Motor neuron (in vitro differentiated cells): ENCODE measurements at regions not wholly inside any gene's neighbourhood (a gene's known extent, or its start where the extent isn't known, plus 50 kb on each side); places are given as distances from the start of the nearest gene placed in this dataset.

Experiments
- ATAC-seq, 8 experiments: fragments of 200-7000 bp; cut with Tn5 transposase; replicated peaks in 6 of 8; 2 replicates each; pipeline ENCODE4 v1.8.0; 2021; ENCODE audit warnings: mild to moderate bottlenecking in 8 of 8, moderate library complexity in 8 of 8
- H3K27ac ChIP-seq, 2 donors: fragments of 250-450 bp; sonication (Bioruptor Pico); 2 replicates each; pipeline ENCODE4 v1.9.0; 2021; ENCODE audit warnings: antibody characterized with exemption in 2 of 2, mild to moderate bottlenecking in 2 of 2, moderate library complexity in 1 of 2
- H3K4me1 ChIP-seq, 2 donors: fragments of 250-450 bp; sonication (Bioruptor Pico); replicated peaks in 1 of 2; 2 replicates each; pipeline ENCODE4 v1.6.1; 2021; ENCODE audit warnings: antibody characterized with exemption in 2 of 2, mild to moderate bottlenecking in 2 of 2, moderate library complexity in 1 of 2
- H3K4me3 ChIP-seq, 5 donors: fragments of 250-450 bp; sonication (Bioruptor Pico); 2 replicates each; pipeline ENCODE4 v1.9.0; 2021; ENCODE audit warnings: antibody characterized with exemption in 5 of 5, mild to moderate bottlenecking in 5 of 5, moderate library complexity in 4 of 5
- WGBS, 10 experiments: fragments of 450-650 bp; shearing (Covaris generic); methylation state at CpG; one replicate each; pipeline ENCODE4 v1.0.0; 2022; 5-methylcytosine and 5-hydroxymethylcytosine counted together
- in situ Hi-C, 9 experiments: fragments of 400-800 bp; cut with MboI; loops; one replicate each; pipeline ENCODE4 v1.15.0; 2021; ENCODE audit warnings: low sequenced_read_pairs in 9 of 9, low pct_unique_long_range_greater_than_20kb in 2 of 9; ENCODE audit not compliant: unreplicated experiment in 9 of 9

DNA sequence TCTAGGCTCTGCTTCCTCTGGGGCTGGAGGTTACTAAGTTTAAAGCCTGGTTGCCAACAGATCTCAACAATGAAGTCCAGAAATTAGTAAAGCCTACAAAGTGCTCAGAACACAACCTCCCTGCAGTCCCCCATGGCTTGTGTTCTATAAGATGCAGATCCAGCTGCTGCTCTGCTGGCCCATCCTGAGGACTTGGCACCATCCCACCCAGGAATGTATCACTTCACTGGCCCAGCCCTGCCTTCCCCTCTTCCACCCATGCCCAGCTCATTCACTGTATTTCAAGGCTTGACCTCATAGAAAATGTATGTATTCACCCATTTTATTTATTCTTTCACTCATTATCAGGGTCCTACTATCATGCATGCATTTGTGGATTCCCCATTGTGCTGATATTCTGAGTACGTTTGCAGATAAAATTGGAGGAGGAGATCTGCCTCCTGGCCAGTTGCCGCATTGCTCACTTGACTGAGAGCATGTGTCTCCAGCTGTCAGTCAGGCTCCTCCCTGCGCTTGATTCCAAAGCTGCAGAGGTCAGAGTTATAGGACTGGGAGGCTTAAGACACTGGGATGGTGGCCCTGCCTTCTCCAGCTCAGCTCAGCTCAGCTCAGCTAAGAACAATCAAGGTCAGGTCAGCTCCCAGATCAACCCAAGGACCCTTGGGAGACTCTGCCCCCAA is 104.8 kb downstream of the MAFB start:
- H3K4me1 ChIP-seq: no peaks in the 10 kb centered on the region
- H3K27ac ChIP-seq: no peak overlapping the region
- peak in 2 of 8 experiments; percentile 94 to 95 for ATAC-seq
- in situ Hi-C loops: no loop called here
- 0 to 100% (median 52%) methylated on average over 1 to 3 of the region's 3 CpGs; no CpG with 5 or more reads in 3 of the 10 experiments for WGBS, 10 experiments
- no peak overlapping the region for H3K4me3 ChIP-seq

DNA sequence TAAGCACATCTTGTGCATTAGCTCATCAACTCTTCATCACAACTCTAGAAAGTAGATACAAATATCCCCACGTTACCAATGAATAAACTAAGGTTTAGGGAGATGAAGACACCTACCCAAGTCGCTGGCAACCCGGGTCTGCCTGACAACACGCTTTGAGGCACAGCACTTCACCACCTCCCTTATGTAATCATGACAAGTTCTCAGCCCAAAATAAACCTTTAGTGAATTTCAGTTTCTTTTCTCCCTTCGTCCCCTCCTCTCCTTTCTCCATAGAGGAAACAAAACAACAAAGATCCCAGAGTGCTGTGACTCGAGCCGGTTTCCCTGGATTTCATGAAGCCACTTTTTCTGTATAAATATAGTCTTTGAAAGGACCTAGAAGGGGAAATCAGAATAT is 105.4 kb downstream of the MAFB start:
- H3K4me3 ChIP-seq: no peak overlapping the region
- 20 to 89% (median 80%) methylated on average over 1 to 7 of the region's 7 CpGs; no CpG with 5 or more reads in 2 of the 10 experiments for WGBS, 10 experiments
- no peak overlapping the region for H3K27ac ChIP-seq
- no peaks in the 10 kb centered on the region for H3K4me1 ChIP-seq
- no peak for ATAC-seq
- in situ Hi-C loops: no loop called here

DNA sequence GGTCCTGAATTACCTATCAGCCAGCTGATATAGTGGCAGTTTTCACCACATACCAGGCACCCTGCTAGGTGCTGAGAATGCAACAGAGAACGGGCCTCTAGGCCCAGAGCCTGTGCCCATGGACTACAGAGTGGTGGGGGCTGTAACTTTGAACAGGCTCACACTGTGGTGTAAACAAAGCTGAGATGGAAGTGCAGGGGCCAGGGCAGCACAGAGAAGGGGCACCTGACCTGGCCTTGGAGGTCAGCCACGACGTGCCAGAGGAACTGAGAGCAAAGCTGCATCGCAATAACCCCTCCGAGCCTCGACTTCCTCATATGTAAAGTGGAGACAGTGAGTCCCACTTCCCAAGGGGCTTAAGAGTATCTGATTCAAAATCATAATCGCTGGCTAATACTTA is 105.8 kb downstream of the MAFB start:
- in situ Hi-C loops: no loop called here
- Histone ChIP-seq H3K27ac (no peak overlapping the region), H3K4me3 (no peak overlapping the region), H3K4me1 (no peaks in the 10 kb centered on the region)
- WGBS, 10 experiments: 43 to 100% (median 63%) methylated on average over 1 to 6 of the region's 7 CpGs; no CpG with 5 or more reads in 3 of the 10 experiments
- no peak for ATAC-seq

DNA sequence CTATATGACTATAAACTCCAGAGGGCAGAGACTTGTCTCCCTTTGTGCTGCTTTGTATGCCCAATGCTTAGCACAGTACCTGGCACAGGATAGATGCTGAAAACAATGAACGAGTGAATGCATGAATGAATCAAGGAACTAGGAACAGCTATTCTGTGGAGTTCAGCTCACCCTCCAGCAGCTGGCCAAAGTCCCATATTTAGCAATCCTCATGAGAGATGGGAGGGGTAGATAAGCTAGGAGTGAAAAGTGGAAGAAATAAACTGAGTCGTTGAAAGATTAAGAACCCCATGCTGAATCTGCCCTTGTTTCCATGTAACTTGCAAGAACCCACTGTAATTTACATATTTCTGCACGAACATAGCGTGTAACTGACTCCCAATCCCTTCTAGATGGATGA is 106.5 kb downstream of the MAFB start:
- Histone ChIP-seq H3K4me1 (no peaks in the 10 kb centered on the region), H3K27ac (no peak overlapping the region), H3K4me3 (no peak overlapping the region)
- peak in 1 of 8 experiments; percentile 26 for ATAC-seq
- in situ Hi-C loops: no loop called here
- WGBS, 10 experiments: 0 to 100% (median 61%) methylated on average over 1 to 4 of the region's 4 CpGs; no CpG with 5 or more reads in 2 of the 10 experiments

DNA sequence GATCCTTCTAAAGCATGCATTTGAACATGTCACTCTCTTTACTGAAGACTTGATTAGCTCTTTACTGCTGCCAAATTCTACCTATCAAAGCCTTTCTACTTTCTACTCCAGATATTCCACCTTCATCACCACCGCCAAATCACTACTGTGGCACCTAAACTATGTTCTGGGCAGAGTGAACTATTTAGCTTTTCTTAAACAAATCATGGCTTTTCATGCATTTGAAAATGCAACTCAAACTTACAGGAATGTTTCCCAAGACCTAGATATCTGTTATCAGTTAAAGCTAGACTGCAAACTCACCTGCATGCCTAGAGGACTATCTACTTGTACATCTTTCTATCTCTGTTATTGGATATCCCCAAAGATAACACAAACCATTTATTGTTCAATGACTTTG is 109.3 kb downstream of the MAFB start:
- no peak overlapping the region for H3K4me3 ChIP-seq
- H3K4me1 ChIP-seq: no peaks in the 10 kb centered on the region
- WGBS, 10 experiments: 0 to 92% (median 50%) methylated on average over 1 of the region's 1 CpG; no CpG with 5 or more reads in 5 of the 10 experiments
- in situ Hi-C loops: no loop called here
- H3K27ac ChIP-seq: no peak overlapping the region
- ATAC-seq: no peak

DNA sequence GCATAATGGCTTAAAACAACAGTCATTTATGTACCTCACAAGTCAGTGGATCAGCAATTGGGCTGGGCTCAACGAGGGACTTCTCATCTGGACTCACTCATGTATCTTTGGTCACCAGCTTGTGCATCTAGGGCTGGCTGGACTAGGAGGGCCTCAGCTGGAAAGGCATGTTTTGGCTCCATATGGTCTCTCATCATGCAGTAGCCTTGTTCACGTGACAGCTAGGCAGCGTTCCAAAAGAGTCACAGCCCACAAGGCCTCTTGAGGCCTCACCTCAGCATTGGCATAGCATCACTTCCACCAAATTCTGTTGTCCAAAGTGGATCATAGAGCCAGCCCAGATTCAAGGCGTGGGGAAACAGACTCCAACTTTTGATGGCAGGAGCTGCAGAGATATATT is 110.1 kb downstream of the MAFB start:
- ATAC-seq: no peak
- no peak overlapping the region for H3K27ac ChIP-seq
- H3K4me1 ChIP-seq: no peaks in the 10 kb centered on the region
- in situ Hi-C loops: no loop called here
- 14 to 59% (median 29%) methylated on average over 1 to 4 of the region's 4 CpGs; no CpG with 5 or more reads in 2 of the 10 experiments for WGBS, 10 experiments
- no peak overlapping the region for H3K4me3 ChIP-seq

DNA sequence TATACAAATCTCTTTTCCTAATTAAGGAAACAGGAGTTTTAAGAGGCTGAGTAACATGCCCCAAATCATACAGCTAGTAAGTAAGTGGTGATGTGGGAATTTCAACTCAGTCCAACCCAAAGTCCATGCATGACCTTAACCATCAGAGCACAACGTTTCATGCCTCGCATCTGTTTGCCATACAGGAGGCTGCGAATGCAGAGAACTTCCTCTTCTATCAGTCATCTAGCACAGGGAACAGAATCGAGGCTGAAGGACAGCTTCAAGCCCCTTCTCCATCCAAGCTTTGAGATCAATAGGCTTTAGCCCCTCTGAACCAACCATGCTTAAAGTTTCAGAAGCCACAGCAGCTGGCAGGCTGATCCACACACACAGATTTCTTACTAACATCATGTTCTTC is 113.2 kb downstream of the MAFB start:
- H3K4me3 ChIP-seq: no peak overlapping the region
- in situ Hi-C loops: no loop called here
- WGBS, 10 experiments: 0 to 83% (median 43%) methylated on average over 1 to 4 of the region's 4 CpGs; no CpG with 5 or more reads in 4 of the 10 experiments
- ATAC-seq: no peak
- no peaks in the 10 kb centered on the region for H3K4me1 ChIP-seq
- no peak overlapping the region for H3K27ac ChIP-seq

DNA sequence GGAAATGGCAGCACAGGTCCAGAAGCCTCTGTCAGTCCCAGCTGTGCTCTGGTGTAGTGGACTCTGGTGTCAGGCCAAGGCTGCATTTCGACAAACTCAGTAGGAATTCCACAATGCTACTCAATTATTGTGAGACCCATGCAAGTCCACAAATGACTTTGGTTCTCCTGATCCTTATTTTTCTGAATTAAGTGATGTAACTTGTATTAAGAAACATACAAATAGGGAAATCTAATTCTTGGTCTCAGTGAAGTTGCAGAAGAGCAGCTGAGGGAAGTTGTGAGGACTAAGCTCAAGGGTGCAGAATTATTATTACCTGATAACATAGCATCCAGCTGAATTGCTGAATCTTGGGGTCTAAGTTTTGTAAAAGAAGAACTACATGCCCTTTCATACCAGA is 116.8 kb downstream of the MAFB start:
- in situ Hi-C loops: no loop called here

DNA sequence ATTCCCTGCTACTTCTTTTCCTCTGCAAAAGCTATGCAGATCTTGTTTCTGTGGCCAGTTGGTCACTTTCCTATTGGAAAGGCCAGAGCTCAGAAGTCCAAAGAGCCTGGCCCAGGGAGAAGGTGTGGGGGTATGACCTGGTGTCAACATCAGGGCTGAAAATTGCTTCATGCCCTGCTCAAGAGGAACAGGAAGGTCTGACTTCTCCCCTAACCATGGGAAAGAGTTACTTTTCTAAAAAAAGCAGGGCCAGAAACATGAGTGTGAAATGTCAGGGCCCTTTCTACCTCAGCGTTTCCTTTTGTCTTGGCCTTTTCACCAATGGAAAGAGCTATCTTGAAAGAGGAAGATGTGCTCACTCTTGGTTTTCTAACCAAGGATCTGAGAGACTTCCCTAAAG is 117.4 kb downstream of the MAFB start:
- in situ Hi-C loops: no loop called here
- H3K4me1 ChIP-seq: no peaks in the 10 kb centered on the region
- ATAC-seq: no peak

More for the DNA sequence above, 116.8 kb downstream of the MAFB start:
- no peaks in the 10 kb centered on the region for H3K4me1 ChIP-seq
- no peak overlapping the region for H3K27ac ChIP-seq
- 50 to 56% methylated on average over 1 of the region's 1 CpG; no CpG with 5 or more reads in 8 of the 10 experiments for WGBS, 10 experiments
- no peak for ATAC-seq
- no peak overlapping the region for H3K4me3 ChIP-seq

DNA sequence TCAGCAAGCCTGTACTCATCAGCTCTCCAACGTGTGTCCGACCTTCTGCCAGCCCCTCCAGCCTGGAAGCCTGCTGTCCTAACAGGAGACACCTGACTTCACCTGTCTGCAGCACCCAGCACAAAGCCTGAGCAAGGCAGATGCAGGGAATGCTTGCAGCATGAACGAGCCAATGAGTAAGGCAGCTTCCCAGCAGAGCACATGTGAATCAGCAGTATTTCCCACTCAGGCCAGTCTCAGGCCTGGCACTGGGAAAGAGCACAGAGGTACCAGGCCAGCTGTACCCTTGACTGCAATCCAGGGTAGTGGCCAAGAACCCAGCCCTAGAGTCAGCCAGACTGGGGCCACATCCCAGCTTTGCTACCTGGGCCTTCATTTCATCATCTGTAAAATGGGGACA is 120.8 kb downstream of the MAFB start:
- no peaks in the 10 kb centered on the region for H3K4me1 ChIP-seq
- no peak for ATAC-seq

More for the DNA sequence above, 117.4 kb downstream of the MAFB start:
- 33 to 100% (median 90%) methylated on average over 1 of the region's 1 CpG; no CpG with 5 or more reads in 4 of the 10 experiments for WGBS, 10 experiments
- no peak overlapping the region for H3K4me3 ChIP-seq
- no peak overlapping the region for H3K27ac ChIP-seq

DNA sequence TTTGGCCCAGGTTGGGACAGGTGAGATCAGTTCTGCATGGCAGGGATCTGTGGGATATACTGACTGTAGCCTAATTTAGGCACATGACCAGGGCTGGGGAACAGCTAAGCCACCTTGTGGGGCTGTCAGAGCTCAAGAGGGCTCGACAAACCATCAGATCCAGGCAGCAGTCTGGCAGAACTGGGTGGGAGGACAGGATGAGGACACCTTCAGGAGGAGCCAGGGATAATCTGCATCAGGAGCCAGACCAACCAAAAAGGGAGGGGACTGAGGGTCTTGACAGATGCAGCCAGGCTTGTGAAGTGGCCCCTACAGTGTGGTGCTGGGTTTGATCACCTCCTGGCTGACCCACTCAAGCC is 123.4 kb downstream of the MAFB start:
- no peak for ATAC-seq
- no peak overlapping the region for H3K4me3 ChIP-seq

More for the DNA sequence above, 120.8 kb downstream of the MAFB start:
- no peak overlapping the region for H3K27ac ChIP-seq
- H3K4me3 ChIP-seq: no peak overlapping the region
- in situ Hi-C loops: no loop called here
- WGBS, 10 experiments: 40 to 80% methylated on average over 1 to 2 of the region's 3 CpGs; no CpG with 5 or more reads in 8 of the 10 experiments

DNA sequence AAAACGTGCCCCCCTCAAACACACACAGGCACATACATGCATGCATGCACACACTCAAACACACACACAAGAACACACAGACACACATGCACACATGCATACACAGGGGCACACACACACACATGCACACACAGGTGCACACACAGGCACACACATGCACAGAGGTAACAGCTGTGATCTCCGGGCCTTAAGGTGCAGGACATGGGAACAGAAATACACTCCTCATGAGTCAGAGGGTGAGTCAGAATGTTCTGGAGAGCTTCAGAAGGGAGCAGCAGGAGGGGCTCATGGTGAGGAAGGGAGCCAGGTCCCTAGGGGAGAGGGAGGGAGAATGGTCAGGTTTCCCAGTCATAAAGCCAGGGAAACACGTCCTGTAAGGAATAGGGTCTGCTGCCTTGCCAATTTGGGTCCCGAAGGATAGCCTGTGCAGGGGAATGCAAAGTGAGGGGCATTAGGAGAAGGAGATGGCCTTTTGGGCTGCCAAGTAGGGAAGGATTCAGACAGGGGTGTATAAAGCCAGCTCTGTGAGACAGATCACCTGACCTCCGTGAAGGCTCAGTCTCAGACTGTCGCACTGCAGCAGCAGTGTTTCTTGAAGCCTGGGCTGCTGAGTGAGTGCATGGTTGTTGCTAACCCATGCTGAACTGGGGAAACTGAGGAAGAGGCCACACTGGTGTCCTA is 123.9 kb downstream of the MAFB start:
- no peak overlapping the region for H3K27ac ChIP-seq
- WGBS, 10 experiments: 54 to 100% (median 74%) methylated on average over 1 to 4 of the region's 6 CpGs; no CpG with 5 or more reads in 1 of the 10 experiments
- in situ Hi-C loops: no loop called here
- H3K4me3 ChIP-seq: no peak overlapping the region
- H3K4me1 ChIP-seq: peaks cover 0 to 6% of the 10 kb centered on the region in 2 donors
- peak in 7 of 8 experiments; percentile 30 to 89 (median 61) for ATAC-seq

More for the DNA sequence above, 123.4 kb downstream of the MAFB start:
- Histone ChIP-seq H3K27ac (no peak overlapping the region), H3K4me1 (peaks cover 0 to 6% of the 10 kb centered on the region in 2 donors)
- in situ Hi-C loops: no loop called here
- WGBS, 10 experiments: 60% methylated on average over 1 of the region's 1 CpG; no CpG with 5 or more reads in 8 of the 10 experiments

DNA sequence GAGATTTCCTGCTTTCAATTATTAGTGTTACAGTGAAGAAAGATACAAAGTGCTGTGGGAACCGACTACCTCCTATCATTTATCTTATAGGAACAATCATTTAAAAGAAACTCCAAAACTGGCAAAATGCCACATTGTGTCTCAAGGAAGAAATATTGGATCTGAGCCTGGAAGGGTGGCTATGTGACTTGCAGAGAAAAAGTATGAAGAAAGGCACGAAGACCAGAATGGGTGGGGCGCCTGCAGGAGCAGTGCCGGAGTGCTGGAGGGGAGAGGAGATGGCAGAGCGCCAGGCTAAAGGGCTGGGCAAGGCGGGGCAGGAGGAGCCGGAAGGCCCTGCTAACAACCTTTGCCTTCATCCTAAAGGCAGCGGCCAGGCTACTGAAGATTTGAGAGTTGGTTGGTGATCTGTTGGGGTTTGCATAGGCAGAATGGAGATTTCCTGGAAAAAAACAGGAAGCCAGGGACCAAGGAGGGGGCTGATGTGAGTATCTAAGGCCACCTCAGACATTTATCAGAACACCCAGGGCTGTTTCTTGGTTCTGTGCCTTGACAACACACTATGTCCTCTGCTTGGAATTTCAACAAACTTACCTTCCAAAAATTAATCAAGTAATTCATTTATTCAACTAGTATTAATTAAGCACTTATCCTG is 125.6 kb downstream of the MAFB start:
- H3K27ac ChIP-seq: no peak overlapping the region
- in situ Hi-C loops: no loop called here
- WGBS, 10 experiments: 0 to 86% (median 60%) methylated on average over 1 to 6 of the region's 8 CpGs; no CpG with 5 or more reads in 1 of the 10 experiments
- peaks cover 0 to 6% of the 10 kb centered on the region in 2 donors for H3K4me1 ChIP-seq
- H3K4me3 ChIP-seq: no peak overlapping the region
- ATAC-seq: peak in 5 of 8 experiments; percentile 26 to 96 (median 66)
